CD8-positive, alpha-beta memory T cell (primary cell): ENCODE measurements at regions not wholly inside any gene's neighbourhood (a gene's known extent, or its start where the extent isn't known, plus 50 kb on each side); places are given as distances from the start of the nearest gene placed in this dataset.

Experiments used
- CTCF ChIA-PET: fragments of 350-600 bp; sonication (Branson Sonifier 250); formaldehyde crosslinking; loops from one replicate; lab custom pipeline; 2021; ENCODE audit warnings: antibody characterized with exemption; lab: Charles Lee
- POLR2A ChIA-PET: fragments of 350-600 bp; sonication (Branson Sonifier 250); formaldehyde crosslinking; loops from one replicate; lab custom pipeline; 2021; ENCODE audit warnings: antibody characterized with exemption; lab: Charles Lee
- DNase-seq, 5 donors: peaks; one replicate each; pipeline versions ENCODE4 v3.0.0 to v3.0.0-alpha.2; 2020 to 2022; ENCODE audit warnings: mixed read lengths in 1 of 5
- H3K27ac ChIP-seq: one replicate; pipeline ENCODE4 v1.7.0; 2013; ENCODE audit warnings: low read depth, mild to moderate bottlenecking, low read length, moderate library complexity
- H3K27me3 ChIP-seq: 2 replicates; pipeline ENCODE4 v1.7.0; 2013; ENCODE audit warnings: low read length, mild to moderate bottlenecking; ENCODE audit not compliant: insufficient read depth, poor library complexity, severe bottlenecking
- H3K36me3 ChIP-seq: 2 replicates; pipeline ENCODE4 v1.7.0; 2013; ENCODE audit warnings: mild to moderate bottlenecking, low read length, moderate library complexity; ENCODE audit not compliant: insufficient read depth
- H3K4me1 ChIP-seq: 2 replicates; pipeline ENCODE4 v1.7.0; 2013; ENCODE audit warnings: mild to moderate bottlenecking, low read length, moderate library complexity; ENCODE audit not compliant: insufficient read depth
- H3K4me3 ChIP-seq: 2 replicates; pipeline ENCODE4 v1.7.0; 2013; ENCODE audit warnings: mild to moderate bottlenecking, low read length
- H3K9me3 ChIP-seq: 2 replicates; pipeline ENCODE4 v1.7.0; 2013; ENCODE audit warnings: mild to moderate bottlenecking, low read length
- H3K27ac Mint-ChIP-seq, 8 donors: one replicate each; pipeline ENCODE4 v1.8.0; 2020 to 2021; ENCODE audit warnings: mixed read lengths in 8 of 8, mild to moderate bottlenecking in 6 of 8, inconsistent platforms in 3 of 8, moderate library complexity in 3 of 8
- H3K27me3 Mint-ChIP-seq, 2 donors: one replicate each; pipeline ENCODE4 v1.8.0; 2020 to 2021; ENCODE audit warnings: mixed read lengths in 2 of 2, mild to moderate bottlenecking in 1 of 2, moderate library complexity in 1 of 2
- H3K36me3 Mint-ChIP-seq, 3 donors: one replicate each; pipeline ENCODE4 v1.8.0; 2020 to 2021; ENCODE audit warnings: mixed read lengths in 3 of 3, inconsistent platforms in 1 of 3, mild to moderate bottlenecking in 1 of 3
- H3K4me1 Mint-ChIP-seq, 3 donors: one replicate each; pipeline ENCODE4 v1.8.0; 2020 to 2021; ENCODE audit warnings: mixed read lengths in 3 of 3, inconsistent platforms in 1 of 3, mild to moderate bottlenecking in 1 of 3
- H3K4me3 Mint-ChIP-seq, 7 donors: one replicate each; pipeline ENCODE4 v1.8.0; 2020 to 2021; ENCODE audit warnings: mixed read lengths in 7 of 7, mild to moderate bottlenecking in 6 of 7, moderate library complexity in 4 of 7, inconsistent platforms in 2 of 7
- H3K9me3 Mint-ChIP-seq, 5 donors: one replicate each; pipeline ENCODE4 v1.8.0; 2020 to 2022; ENCODE audit warnings: mixed read lengths in 5 of 5, mild to moderate bottlenecking in 3 of 5, moderate library complexity in 2 of 5, inconsistent platforms in 1 of 5

DNA sequence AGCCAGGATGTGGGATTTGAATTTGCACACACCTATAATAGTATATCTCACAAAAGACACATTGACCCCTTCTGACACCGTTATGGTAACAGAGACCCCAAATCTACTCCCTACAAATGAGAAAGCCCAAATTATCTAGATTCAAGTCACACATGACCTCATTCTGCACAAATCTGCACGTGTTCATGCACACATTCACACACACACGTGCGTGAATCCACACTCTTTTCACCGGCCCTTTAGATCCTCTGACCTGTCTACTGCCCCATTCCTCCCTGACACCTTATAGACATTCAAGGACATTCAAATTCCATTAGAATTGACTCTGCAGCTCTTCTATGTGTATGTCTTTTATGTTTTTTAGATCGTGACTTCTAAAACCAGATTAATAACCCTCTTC, 627.8 kb upstream of the ID2 start:
- peaks cover 0 to 9% (median 0%) of the 10 kb centered on the region in 3 donors for H3K36me3 Mint-ChIP-seq
- Histone ChIP-seq H3K27me3 (no peaks in the 10 kb centered on the region), H3K36me3 (no peaks in the 10 kb centered on the region), H3K27ac (no peak overlapping the region), H3K9me3 (no peaks in the 10 kb centered on the region), H3K4me3 (no peak overlapping the region), H3K4me1 (no peaks in the 10 kb centered on the region)
- H3K4me3 Mint-ChIP-seq: no peak overlapping the region
- no peak for DNase-seq
- POLR2A ChIA-PET: no interaction called here
- H3K4me1 Mint-ChIP-seq: peaks cover 6 to 18% (median 7%) of the 10 kb centered on the region in 3 donors
- H3K27ac Mint-ChIP-seq: no peak overlapping the region
- no peaks in the 10 kb centered on the region for H3K27me3 Mint-ChIP-seq
- CTCF ChIA-PET: no interaction called here
- peaks cover 0 to 10% (median 1%) of the 10 kb centered on the region in 5 donors for H3K9me3 Mint-ChIP-seq

DNA sequence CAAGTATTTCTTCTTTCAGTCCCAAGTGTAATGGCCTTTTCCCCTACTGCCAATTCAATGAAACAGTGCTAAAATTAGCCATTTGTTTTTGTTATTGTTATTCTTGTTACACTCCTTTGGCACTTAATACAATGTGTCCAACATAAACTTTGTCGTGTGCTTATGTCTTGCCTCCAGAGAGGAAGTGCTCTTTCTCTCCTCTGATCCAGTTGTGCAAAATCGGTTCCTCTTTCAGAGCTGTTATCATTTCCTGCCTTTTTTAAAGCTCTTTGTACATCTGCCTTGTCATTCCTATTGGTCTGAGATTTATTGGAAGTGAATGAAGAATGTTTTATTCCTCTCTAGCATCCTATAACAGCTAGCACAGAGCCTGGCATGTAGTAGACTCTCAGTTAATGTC, 623.2 kb upstream of the ID2 start:
- Mint-ChIP-seq H3K9me3 (peaks cover 0 to 10% (median 1%) of the 10 kb centered on the region in 5 donors), H3K27me3 (no peaks in the 10 kb centered on the region), H3K4me1 (no peaks in the 10 kb centered on the region), H3K36me3 (peaks cover 0 to 11% (median 0%) of the 10 kb centered on the region in 3 donors), H3K27ac (no peak overlapping the region), H3K4me3 (no peak overlapping the region)
- Histone ChIP-seq H3K27ac (no peak overlapping the region), H3K4me3 (no peak overlapping the region), H3K9me3 (no peaks in the 10 kb centered on the region), H3K36me3 (no peaks in the 10 kb centered on the region), H3K4me1 (no peaks in the 10 kb centered on the region), H3K27me3 (no peaks in the 10 kb centered on the region)
- POLR2A ChIA-PET: no interaction called here
- CTCF ChIA-PET: no interaction called here
- no peak for DNase-seq

DNA sequence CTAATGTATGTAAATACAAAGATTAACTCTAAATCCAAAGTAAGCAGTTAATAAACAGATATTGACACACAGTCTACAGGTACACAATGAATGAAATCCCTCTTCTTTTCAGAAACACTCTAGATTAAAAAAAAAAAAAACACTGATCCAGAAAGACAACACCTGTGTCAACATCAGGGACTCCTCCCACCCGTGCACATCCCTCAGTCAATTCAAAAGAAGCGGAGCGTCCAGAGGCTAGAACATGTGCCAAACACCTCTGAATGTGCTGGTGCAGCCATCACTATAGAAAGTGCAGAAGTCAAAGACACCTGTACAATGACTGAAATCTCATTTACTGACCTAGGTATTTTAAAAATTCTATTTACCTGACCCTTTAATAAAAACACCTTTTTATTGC, 622.6 kb upstream of the ID2 start:
- ChIA-PET POLR2A (no interaction called here), CTCF (no interaction called here)
- Histone ChIP-seq H3K27ac (no peak overlapping the region), H3K4me3 (no peak overlapping the region), H3K4me1 (no peaks in the 10 kb centered on the region), H3K27me3 (no peaks in the 10 kb centered on the region), H3K36me3 (no peaks in the 10 kb centered on the region), H3K9me3 (no peaks in the 10 kb centered on the region)
- H3K27me3 Mint-ChIP-seq: peaks cover 0 to 1% of the 10 kb centered on the region in 2 donors
- H3K27ac Mint-ChIP-seq: peak overlapping the region in 2 of 8 donors; percentile 6 to 55
- peaks cover 0 to 10% (median 1%) of the 10 kb centered on the region in 5 donors for H3K9me3 Mint-ChIP-seq
- no peak for DNase-seq
- H3K4me3 Mint-ChIP-seq: no peak overlapping the region
- peaks cover 0 to 13% (median 0%) of the 10 kb centered on the region in 3 donors for H3K36me3 Mint-ChIP-seq
- H3K4me1 Mint-ChIP-seq: no peaks in the 10 kb centered on the region

DNA sequence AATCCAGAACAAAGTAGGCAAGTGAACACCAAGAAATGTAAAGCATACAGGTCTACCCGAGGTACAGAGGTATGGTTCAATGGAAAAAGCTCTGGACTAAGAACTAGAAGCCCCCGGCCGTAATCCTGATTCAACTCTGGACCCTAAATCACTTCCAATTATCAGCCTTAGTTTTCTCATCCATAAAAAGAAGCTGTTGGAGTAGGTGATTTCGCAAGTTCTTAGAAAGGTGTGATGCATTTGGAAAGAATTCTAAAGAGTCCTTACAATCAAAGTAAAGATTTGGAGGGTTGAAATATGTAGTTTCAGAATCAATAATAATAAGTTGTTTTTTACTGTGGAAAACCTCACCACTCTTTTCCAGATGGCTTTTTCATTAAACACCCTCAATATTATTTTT, 622.1 kb upstream of the ID2 start:
- H3K27ac ChIP-seq: no peak overlapping the region
- H3K4me1 ChIP-seq: no peaks in the 10 kb centered on the region
- ChIA-PET CTCF (no interaction called here), POLR2A (no interaction called here)
- peaks cover 0 to 2% of the 10 kb centered on the region in 2 donors for H3K27me3 Mint-ChIP-seq
- peaks cover 0 to 18% (median 0%) of the 10 kb centered on the region in 3 donors for H3K36me3 Mint-ChIP-seq
- H3K4me1 Mint-ChIP-seq: no peaks in the 10 kb centered on the region
- no peak overlapping the region for H3K4me3 Mint-ChIP-seq
- H3K9me3 Mint-ChIP-seq: peaks cover 0 to 10% (median 2%) of the 10 kb centered on the region in 5 donors
- DNase-seq: no peak
- H3K27me3 ChIP-seq: no peaks in the 10 kb centered on the region
- H3K9me3 ChIP-seq: no peaks in the 10 kb centered on the region
- H3K27ac Mint-ChIP-seq: peak overlapping the region in 1 of 8 donors; percentile 67
- no peak overlapping the region for H3K4me3 ChIP-seq
- H3K36me3 ChIP-seq: no peaks in the 10 kb centered on the region

DNA sequence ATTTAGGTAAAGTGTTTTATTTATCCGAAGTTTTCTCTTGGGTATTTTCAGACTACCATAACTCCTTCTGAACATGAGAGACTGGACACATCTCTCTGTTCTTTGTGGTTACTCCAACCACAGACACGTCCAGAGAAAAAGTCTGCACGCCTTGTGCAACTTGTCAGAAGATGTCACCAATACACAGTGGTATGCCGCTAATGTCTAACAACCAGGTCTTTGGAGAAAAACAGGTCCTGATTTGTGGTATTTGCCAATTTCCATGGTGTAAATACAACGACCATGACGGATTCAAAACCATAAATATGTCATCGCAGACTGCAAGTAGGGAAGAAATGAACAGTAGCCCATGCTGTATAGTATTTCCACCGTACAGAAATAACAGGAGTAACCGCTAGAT, 620.6 kb upstream of the ID2 start:
- no peaks in the 10 kb centered on the region for H3K9me3 ChIP-seq
- Mint-ChIP-seq H3K4me1 (no peaks in the 10 kb centered on the region), H3K9me3 (peaks cover 0 to 10% (median 2%) of the 10 kb centered on the region in 5 donors), H3K4me3 (no peak overlapping the region), H3K27me3 (peaks cover 0 to 2% of the 10 kb centered on the region in 2 donors), H3K36me3 (peaks cover 0 to 28% (median 0%) of the 10 kb centered on the region in 3 donors), H3K27ac (no peak overlapping the region)
- H3K4me1 ChIP-seq: no peaks in the 10 kb centered on the region
- no peak for DNase-seq
- H3K36me3 ChIP-seq: no peaks in the 10 kb centered on the region
- no peak overlapping the region for H3K4me3 ChIP-seq
- no peaks in the 10 kb centered on the region for H3K27me3 ChIP-seq
- CTCF ChIA-PET: no interaction called here
- POLR2A ChIA-PET: no interaction called here
- no peak overlapping the region for H3K27ac ChIP-seq

DNA sequence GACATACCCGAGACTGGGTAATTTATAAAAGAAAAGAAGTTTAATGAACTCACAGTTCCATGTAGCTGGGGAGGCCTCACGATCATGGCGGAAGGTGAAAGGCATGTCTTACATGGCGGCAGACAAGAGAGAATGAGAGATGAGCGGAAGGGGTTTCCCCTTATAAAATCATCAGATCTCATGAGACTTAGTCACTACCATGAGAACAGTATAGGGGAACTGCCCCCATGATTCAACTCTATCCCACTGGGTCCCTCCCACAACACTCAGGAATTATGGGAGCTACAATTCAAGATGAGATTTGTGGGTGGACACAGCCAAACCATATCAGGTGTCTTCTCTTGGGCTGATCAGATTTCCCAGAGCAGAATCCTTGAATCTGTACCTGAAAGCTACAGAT, 617.3 kb upstream of the ID2 start:
- Histone ChIP-seq H3K9me3 (no peaks in the 10 kb centered on the region), H3K27me3 (no peaks in the 10 kb centered on the region), H3K4me3 (no peak overlapping the region), H3K4me1 (no peaks in the 10 kb centered on the region), H3K36me3 (no peaks in the 10 kb centered on the region), H3K27ac (no peak overlapping the region)
- Mint-ChIP-seq H3K27me3 (peaks cover 0 to 2% of the 10 kb centered on the region in 2 donors), H3K4me1 (no peaks in the 10 kb centered on the region), H3K4me3 (no peak overlapping the region), H3K36me3 (peaks cover 0 to 19% (median 2%) of the 10 kb centered on the region in 3 donors), H3K9me3 (peaks cover 0 to 2% (median 0%) of the 10 kb centered on the region in 5 donors), H3K27ac (peak overlapping the region in 1 of 8 donors; percentile 43)
- CTCF ChIA-PET: no interaction called here
- no peak for DNase-seq
- POLR2A ChIA-PET: no interaction called here

DNA sequence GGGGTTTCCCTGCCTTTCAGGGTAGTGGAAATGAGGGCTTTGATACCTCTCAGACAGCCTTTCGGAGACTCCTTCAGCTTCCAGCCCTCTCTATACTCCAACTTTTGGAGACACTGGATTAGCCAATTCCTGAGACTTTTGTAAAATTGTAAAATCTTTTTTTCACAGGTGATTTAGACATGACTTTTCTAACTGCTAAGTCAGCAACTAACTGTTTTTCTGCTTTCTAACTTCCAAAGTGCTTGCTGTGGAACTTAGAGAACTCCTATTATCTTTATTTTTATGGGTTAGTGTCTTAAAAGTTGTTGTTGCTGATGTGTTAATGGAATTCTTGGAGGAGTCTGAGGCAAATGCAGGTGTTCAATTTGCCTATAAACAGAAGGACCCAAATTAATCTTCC, 616.7 kb upstream of the ID2 start:
- H3K27me3 Mint-ChIP-seq: peaks cover 0 to 2% of the 10 kb centered on the region in 2 donors
- H3K4me1 Mint-ChIP-seq: no peaks in the 10 kb centered on the region
- Histone ChIP-seq H3K36me3 (no peaks in the 10 kb centered on the region), H3K4me3 (no peak overlapping the region), H3K9me3 (no peaks in the 10 kb centered on the region), H3K27ac (no peak overlapping the region), H3K4me1 (no peaks in the 10 kb centered on the region), H3K27me3 (no peaks in the 10 kb centered on the region)
- H3K4me3 Mint-ChIP-seq: no peak overlapping the region
- H3K9me3 Mint-ChIP-seq: peaks cover 0 to 2% (median 0%) of the 10 kb centered on the region in 5 donors
- CTCF ChIA-PET: no interaction called here
- peak overlapping the region in 1 of 8 donors; percentile 43 for H3K27ac Mint-ChIP-seq
- peaks cover 0 to 19% (median 2%) of the 10 kb centered on the region in 3 donors for H3K36me3 Mint-ChIP-seq
- POLR2A ChIA-PET: no interaction called here
- DNase-seq: no peak

DNA sequence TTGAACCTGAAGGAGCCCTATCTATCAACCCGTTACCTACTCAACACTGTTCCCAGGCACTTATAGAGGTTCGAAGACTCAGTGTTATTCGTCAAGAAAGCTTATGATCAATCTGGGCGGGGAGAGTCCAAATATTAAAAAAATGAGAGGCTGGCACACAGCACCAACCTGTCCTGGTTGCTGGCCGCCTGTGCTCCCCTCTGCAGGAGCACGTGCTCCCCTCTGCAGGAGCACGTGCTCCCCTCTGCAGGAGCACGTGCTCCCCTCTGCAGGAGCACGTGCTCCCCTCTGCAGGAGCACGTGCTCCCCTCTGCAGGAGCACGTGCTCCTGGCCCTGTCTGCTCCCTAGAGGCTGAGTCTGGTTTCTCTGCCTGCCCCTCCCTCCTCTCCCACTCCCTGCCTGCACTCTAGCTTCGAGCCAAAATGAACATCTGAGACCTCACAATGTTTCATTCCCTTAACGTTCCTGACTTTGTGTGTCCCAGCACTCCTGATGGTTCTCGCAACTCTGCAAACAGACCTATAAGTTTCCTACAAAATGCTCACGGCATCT, 614.0 kb upstream of the ID2 start:
- no peaks in the 10 kb centered on the region for H3K9me3 ChIP-seq
- Mint-ChIP-seq H3K27ac (no peak overlapping the region), H3K9me3 (peaks cover 0 to 2% (median 0%) of the 10 kb centered on the region in 5 donors), H3K4me1 (peaks cover 0 to 4% (median 2%) of the 10 kb centered on the region in 3 donors), H3K36me3 (peaks cover 0 to 19% (median 2%) of the 10 kb centered on the region in 3 donors), H3K4me3 (no peak overlapping the region), H3K27me3 (peaks cover 0 to 3% of the 10 kb centered on the region in 2 donors)
- H3K4me1 ChIP-seq: no peaks in the 10 kb centered on the region
- no peak for DNase-seq
- ChIA-PET CTCF (no interaction called here), POLR2A (no interaction called here)
- H3K36me3 ChIP-seq: no peaks in the 10 kb centered on the region
- H3K27ac ChIP-seq: no peak overlapping the region
- H3K4me3 ChIP-seq: no peak overlapping the region
- no peaks in the 10 kb centered on the region for H3K27me3 ChIP-seq
